ENCODE measurements at regions not wholly inside any gene's neighbourhood (a gene's known extent, or its start where the extent isn't known, plus 50 kb on each side); places are given as distances from the start of the nearest gene placed in this dataset.

DNA sequence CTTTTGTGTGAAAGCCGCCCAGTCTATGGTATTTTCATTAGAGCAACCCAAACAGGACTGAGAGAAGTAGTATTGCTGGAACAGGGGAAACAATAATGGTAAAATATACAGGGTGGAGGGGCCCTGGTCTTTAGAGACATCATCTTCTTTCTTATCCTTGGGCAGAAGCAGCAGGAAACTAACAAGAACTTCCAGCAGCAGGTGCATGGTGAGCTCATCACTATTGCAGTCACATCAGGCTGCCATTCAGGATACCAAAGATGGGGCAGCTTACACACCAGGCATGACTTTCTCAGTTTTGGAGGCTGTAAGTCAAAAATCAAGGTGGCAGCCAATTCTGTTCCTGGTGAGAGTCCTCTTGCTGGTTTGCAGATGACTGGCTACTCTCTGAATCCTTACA lies 478.3 kb upstream of the RUNX1 start:
- WGBS (ENCODE audit: missing lambda C conversion rate): 23% methylated on average over 1 of the region's 1 CpG
- Histone ChIP-seq H3K27ac (no peak overlapping the region), H3K4me2 (no peak overlapping the region), H3K4me1 (no peaks in the 10 kb centered on the region), H3K9me3 (no peaks in the 10 kb centered on the region), H3K4me3 (no peak overlapping the region)
- DNase-seq (ENCODE audit: low read depth in 1 of 2, low spot score in 1 of 2): no peak
- no peak for FAIRE-seq
- CTCF ChIA-PET: no interaction called here
- ATAC-seq: no peak
- POLR2A ChIA-PET: no interaction called here
- TF ChIP-seq CBX8 (IDR thresholded peaks at IDR 0.05) (no peak), KDM5A (IDR thresholded peaks at IDR 0.05) (no peak)

DNA sequence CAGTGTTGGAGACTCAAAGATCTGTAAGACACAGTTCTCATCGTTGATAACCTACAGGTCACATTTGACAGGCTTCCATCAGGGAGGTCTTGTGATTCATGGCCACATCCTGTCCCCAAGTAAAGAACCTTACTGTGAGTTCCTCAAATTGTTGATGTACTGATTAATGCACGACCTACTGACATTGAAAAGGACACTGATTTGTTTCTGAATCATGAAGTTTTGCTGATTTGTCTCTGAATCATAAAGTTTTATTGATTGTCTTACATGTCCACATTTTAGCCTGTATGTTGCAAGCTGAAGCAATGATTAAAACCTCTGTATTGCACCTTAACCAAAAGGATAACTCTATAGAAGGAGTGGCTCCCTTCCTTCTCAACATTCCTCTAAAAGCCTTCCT lies 476.3 kb upstream of the RUNX1 start:
- Histone ChIP-seq H3K4me2 (no peak overlapping the region), H3K4me1 (no peaks in the 10 kb centered on the region), H3K4me3 (no peak overlapping the region), H3K9me3 (no peaks in the 10 kb centered on the region), H3K27ac (no peak overlapping the region)
- POLR2A ChIA-PET: no interaction called here
- FAIRE-seq (no peak), DNase-seq (ENCODE audit: low read depth in 1 of 2, low spot score in 1 of 2) (no peak), ATAC-seq (no peak)
- 6% methylated on average over 2 of the region's 2 CpGs for WGBS (ENCODE audit: missing lambda C conversion rate)
- TF ChIP-seq SMC3 (IDR thresholded peaks at IDR 0.05) (no peak), EP300 (IDR thresholded peaks at IDR 0.05) (no peak), KDM5A (IDR thresholded peaks at IDR 0.05) (no peak), CHD2 (IDR thresholded peaks at IDR 0.05; ENCODE audit: low read length, partially characterized antibody) (no peak), JUN (IDR thresholded peaks at IDR 0.05) (no peak), NR3C1 (IDR thresholded peaks at IDR 0.05) (no peak), MAFK (IDR thresholded peaks at IDR 0.05; ENCODE audit: partially characterized antibody) (no peak), ZNF302 (CRISPR knock-in tag; IDR thresholded peaks at IDR 0.05) (no peak), HOXB13 (CRISPR knock-in tag; IDR thresholded peaks at IDR 0.05; ENCODE audit: low read depth) (no peak), SREBF2 (IDR thresholded peaks at IDR 0.05) (no peak), FOXS1 (CRISPR knock-in tag; IDR thresholded peaks at IDR 0.05) (no peak)
- TF ChIP-seq, protein P1, sequence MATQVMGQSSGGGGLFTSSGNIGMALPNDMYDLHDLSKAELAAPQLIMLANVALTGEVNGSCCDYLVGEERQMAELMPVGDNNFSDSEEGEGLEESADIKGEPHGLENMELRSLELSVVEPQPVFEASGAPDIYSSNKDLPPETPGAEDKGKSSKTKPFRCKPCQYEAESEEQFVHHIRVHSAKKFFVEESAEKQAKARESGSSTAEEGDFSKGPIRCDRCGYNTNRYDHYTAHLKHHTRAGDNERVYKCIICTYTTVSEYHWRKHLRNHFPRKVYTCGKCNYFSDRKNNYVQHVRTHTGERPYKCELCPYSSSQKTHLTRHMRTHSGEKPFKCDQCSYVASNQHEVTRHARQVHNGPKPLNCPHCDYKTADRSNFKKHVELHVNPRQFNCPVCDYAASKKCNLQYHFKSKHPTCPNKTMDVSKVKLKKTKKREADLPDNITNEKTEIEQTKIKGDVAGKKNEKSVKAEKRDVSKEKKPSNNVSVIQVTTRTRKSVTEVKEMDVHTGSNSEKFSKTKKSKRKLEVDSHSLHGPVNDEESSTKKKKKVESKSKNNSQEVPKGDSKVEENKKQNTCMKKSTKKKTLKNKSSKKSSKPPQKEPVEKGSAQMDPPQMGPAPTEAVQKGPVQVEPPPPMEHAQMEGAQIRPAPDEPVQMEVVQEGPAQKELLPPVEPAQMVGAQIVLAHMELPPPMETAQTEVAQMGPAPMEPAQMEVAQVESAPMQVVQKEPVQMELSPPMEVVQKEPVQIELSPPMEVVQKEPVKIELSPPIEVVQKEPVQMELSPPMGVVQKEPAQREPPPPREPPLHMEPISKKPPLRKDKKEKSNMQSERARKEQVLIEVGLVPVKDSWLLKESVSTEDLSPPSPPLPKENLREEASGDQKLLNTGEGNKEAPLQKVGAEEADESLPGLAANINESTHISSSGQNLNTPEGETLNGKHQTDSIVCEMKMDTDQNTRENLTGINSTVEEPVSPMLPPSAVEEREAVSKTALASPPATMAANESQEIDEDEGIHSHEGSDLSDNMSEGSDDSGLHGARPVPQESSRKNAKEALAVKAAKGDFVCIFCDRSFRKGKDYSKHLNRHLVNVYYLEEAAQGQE (IDR thresholded peaks at IDR 0.05): no peak
- TF ChIP-seq, protein P2, sequence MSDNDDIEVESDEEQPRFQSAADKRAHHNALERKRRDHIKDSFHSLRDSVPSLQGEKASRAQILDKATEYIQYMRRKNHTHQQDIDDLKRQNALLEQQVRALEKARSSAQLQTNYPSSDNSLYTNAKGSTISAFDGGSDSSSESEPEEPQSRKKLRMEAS (IDR thresholded peaks at IDR 0.05): no peak
- TF ChIP-seq, protein P3, sequence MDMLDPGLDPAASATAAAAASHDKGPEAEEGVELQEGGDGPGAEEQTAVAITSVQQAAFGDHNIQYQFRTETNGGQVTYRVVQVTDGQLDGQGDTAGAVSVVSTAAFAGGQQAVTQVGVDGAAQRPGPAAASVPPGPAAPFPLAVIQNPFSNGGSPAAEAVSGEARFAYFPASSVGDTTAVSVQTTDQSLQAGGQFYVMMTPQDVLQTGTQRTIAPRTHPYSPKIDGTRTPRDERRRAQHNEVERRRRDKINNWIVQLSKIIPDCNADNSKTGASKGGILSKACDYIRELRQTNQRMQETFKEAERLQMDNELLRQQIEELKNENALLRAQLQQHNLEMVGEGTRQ (IDR thresholded peaks at IDR 0.05): no peak
- CTCF ChIA-PET: no interaction called here

DNA sequence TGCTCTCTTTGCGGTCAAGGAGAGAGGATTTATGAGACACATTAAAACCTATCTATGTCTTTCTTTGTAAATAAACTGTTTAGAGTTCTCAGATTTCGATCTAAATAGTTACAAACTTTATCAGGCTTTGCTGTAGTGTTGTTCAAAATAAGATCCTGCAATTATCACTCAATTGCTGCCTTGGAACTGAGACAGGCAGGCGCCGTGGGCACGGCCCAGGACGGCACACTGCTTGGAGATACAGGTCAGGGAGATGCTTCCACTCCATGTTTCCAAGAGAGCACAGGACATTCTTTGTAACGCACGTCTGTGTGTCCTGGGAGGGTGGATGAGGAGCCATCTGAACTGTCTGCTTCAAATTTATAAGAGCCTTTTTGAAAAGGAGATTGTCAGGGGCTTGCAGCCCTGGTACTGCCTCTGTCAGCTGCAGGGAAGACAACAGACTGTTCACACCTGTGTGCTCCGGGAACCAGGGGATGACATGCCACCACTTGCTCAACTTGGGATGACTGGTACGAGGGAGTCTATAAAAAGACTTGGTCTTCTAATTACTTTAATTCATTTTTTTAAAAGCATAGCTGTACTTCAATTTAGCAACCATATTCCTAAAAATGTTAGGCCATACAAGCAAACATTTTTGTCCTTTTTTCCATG lies 472.9 kb upstream of the RUNX1 start:
- H3K4me1 ChIP-seq: no peaks in the 10 kb centered on the region
- H3K4me2 ChIP-seq: no peak overlapping the region
- no peak for TF ChIP-seq ZC3H11A (IDR thresholded peaks at IDR 0.05)
- TF ChIP-seq PHF8 (IDR thresholded peaks at IDR 0.05; ENCODE audit: borderline replicate concordance, low read depth): no peak
- TF ChIP-seq ZFP36 (IDR thresholded peaks at IDR 0.05; ENCODE audit: borderline replicate concordance, partially characterized antibody): no peak
- no peak for TF ChIP-seq RFX5 (IDR thresholded peaks at IDR 0.05)
- no peak for TF ChIP-seq EHF (CRISPR knock-in tag; IDR thresholded peaks at IDR 0.05)
- TF ChIP-seq FOSL2 (IDR thresholded peaks at IDR 0.05): no peak
- TF ChIP-seq FOSL2 (CRISPR knock-in tag; IDR thresholded peaks at IDR 0.05): no peak
- TF ChIP-seq, protein P3 (IDR thresholded peaks at IDR 0.05): no peak
- FAIRE-seq: no peak
- ATAC-seq: no peak
- H3K4me3 ChIP-seq: no peak overlapping the region
- CTCF ChIA-PET: no interaction called here
- no peak overlapping the region for H3K27ac ChIP-seq
- 54% methylated on average over 10 of the region's 10 CpGs for WGBS (ENCODE audit: missing lambda C conversion rate)
- H3K9me3 ChIP-seq: no peaks in the 10 kb centered on the region
- POLR2A ChIA-PET: no interaction called here
- no peak for DNase-seq (ENCODE audit: low read depth in 1 of 2, low spot score in 1 of 2)

All from A549 (cell line).